GM12875 (cell line): ENCODE measurements at regions not wholly inside any gene's neighbourhood (a gene's known extent, or its start where the extent isn't known, plus 50 kb on each side); places are given as distances from the start of the nearest gene placed in this dataset.

ENCODE experiments used
- H3K4me3 ChIP-seq: one replicate; pipeline ENCODE4 v1.5.1; 2011; ENCODE audit warnings: low read depth, low read length, control low read depth
- CTCF ChIP-seq: IDR thresholded peaks from 2 replicates; pipeline ENCODE4 v1.5.1; 2011; ENCODE audit warnings: low read depth, mild to moderate bottlenecking, control low read depth, inconsistent platforms, low read length, moderate library complexity, borderline replicate concordance; ENCODE audit not compliant: insufficient read depth

GRCh38 chr3:110708156-110708555, 363.5 kb upstream of the NECTIN3 start:
- TF ChIP-seq CTCF = no peak
- no peak overlapping the region for H3K4me3 ChIP-seq

GRCh38 chr3:110710156-110710555, 361.5 kb upstream of the NECTIN3 start:
- no peak for TF ChIP-seq CTCF
- no peak overlapping the region for H3K4me3 ChIP-seq

GRCh38 chr3:110710603-110711002, 361.0 kb upstream of the NECTIN3 start:
- no peak for TF ChIP-seq CTCF
- H3K4me3 ChIP-seq = no peak overlapping the region

- TF ChIP-seq CTCF = no peak
- H3K4me3 ChIP-seq = no peak overlapping the region
Observed at GRCh38 chr3:110711130-110711832, 360.3 kb upstream of the NECTIN3 start.

- no peak for TF ChIP-seq CTCF
- H3K4me3 ChIP-seq = no peak overlapping the region
Observed at GRCh38 chr3:110711851-110712516, 359.6 kb upstream of the NECTIN3 start.

GRCh38 chr3:110727056-110727455, 344.6 kb upstream of the NECTIN3 start:
- H3K4me3 ChIP-seq = no peak overlapping the region
- TF ChIP-seq CTCF = no peak

GRCh38 chr3:110731148-110731547, 340.5 kb upstream of the NECTIN3 start:
- H3K4me3 ChIP-seq = no peak overlapping the region
- TF ChIP-seq CTCF = no peak
